ENCODE measurements at regions not wholly inside any gene's neighbourhood (a gene's known extent, or its start where the extent isn't known, plus 50 kb on each side); places are given as distances from the start of the nearest gene placed in this dataset.

DNA sequence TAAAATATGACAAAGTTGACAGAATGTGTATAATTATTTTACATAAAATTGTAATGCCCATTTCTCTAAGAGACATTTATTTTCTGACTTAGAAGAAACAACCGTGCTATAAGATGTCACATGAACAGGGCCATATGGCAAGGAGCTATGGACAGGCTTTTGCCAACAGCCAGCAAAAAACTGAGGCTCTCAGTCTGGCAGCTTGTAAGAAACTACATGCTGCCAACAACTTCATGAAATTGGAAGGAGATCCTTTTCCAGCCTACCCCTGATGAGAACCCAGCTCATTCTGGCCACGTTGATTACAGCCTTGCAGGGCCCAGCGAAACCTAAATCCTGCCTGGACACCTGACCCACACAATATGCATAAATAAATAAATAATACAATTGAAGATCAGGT is 250.3 kb upstream of the ARSJ start:
- TF ChIP-seq ASH2L (IDR thresholded peaks at IDR 0.05; ENCODE audit: low read length): no peak
- TF ChIP-seq SP2 (IDR thresholded peaks at IDR 0.05; ENCODE audit: low read length): no peak
- TF ChIP-seq CTBP2 (IDR thresholded peaks at IDR 0.05; ENCODE audit: borderline replicate concordance, insufficient read depth, insufficient read length, low read length): no peak
- Histone ChIP-seq H3K4me2 (ENCODE audit: insufficient read depth in 1 of 2, low read depth in 2 of 2, low read length in 2 of 2) (no peak overlapping the region), H3K36me3 (ENCODE audit: control insufficient read depth in 2 of 4, insufficient read depth in 4 of 4, low read length in 3 of 4) (no peaks in the 10 kb centered on the region), H3K27ac (ENCODE audit: low read depth, low read length) (no peak overlapping the region), H3K4me1 (replicated peaks in 1 of 4; ENCODE audit: control insufficient read depth in 3 of 4, insufficient read depth in 4 of 4, low read length in 3 of 4) (peaks cover 0 to 5% (median 1%) of the 10 kb centered on the region in 4 experiments; a peak in 1 of 7 replicates), H3K18ac (ENCODE audit: extremely low read depth, low read length) (no peak overlapping the region), H3K9me3 (ENCODE audit: insufficient read depth in 2 of 2, low read depth in 1 of 2, low read length in 1 of 2) (no peaks in the 10 kb centered on the region), H3K79me1 (ENCODE audit: low read depth, low read length) (no peaks in the 10 kb centered on the region), H2BK15ac (ENCODE audit: low read length) (no peak overlapping the region), H2BK5ac (ENCODE audit: low read depth, low read length) (no peak overlapping the region), H3K14ac (ENCODE audit: insufficient read length) (no peak overlapping the region), H3K23ac (ENCODE audit: insufficient read length) (no peak overlapping the region), H3K79me2 (ENCODE audit: control insufficient read depth in 1 of 2, insufficient read depth in 2 of 2, low read length in 2 of 2) (no peaks in the 10 kb centered on the region), H2AFZ (ENCODE audit: low read length) (no peak overlapping the region), H3K4me3 (ENCODE audit: extremely low read depth in 1 of 4, insufficient read depth in 2 of 4, low read depth in 3 of 4, low read length in 4 of 4) (no peak overlapping the region), H3K56ac (replicated peaks; ENCODE audit: insufficient read length, low read depth, low read length) (no peak overlapping the region), H4K20me1 (replicated peaks in 1 of 2; ENCODE audit: control insufficient read depth in 1 of 2, insufficient read depth in 2 of 2, low read length in 2 of 2) (no peaks in the 10 kb centered on the region), H2BK20ac (ENCODE audit: low read length) (no peak overlapping the region), H4K8ac (ENCODE audit: extremely low read depth, insufficient read depth, low read length) (no peak overlapping the region), H2BK120ac (replicated peaks; ENCODE audit: low read depth, low read length) (no peak overlapping the region), H2AK5ac (ENCODE audit: low read depth, low read length) (no peak overlapping the region), H4K5ac (ENCODE audit: insufficient read length, low read depth, low read length) (no peak overlapping the region), H2BK12ac (ENCODE audit: low read depth, low read length) (no peak overlapping the region), H3K23me2 (ENCODE audit: low read depth, low read length) (no peaks in the 10 kb centered on the region; the same call in 1 of the 2 replicates), H3K27me3 (replicated peaks in 1 of 4; ENCODE audit: control insufficient read depth in 3 of 4, extremely low read depth in 1 of 4, insufficient read depth in 3 of 4, low read length in 3 of 4) (no peaks in the 10 kb centered on the region), H3K9ac (replicated peaks in 1 of 4; ENCODE audit: extremely low read depth in 1 of 4, low read depth in 3 of 4, low read length in 3 of 4) (no peak overlapping the region), H4K91ac (replicated peaks; ENCODE audit: insufficient read length, low read length) (no peak overlapping the region), H3K4ac (replicated peaks; ENCODE audit: insufficient read length, low read depth, low read length) (no peak overlapping the region)
- POLR2A ChIA-PET (ENCODE audit: partially characterized antibody): no interaction called here
- no peak for FAIRE-seq
- WGBS, 2 experiments (ENCODE audit: extremely low coverage in 1 of 2, insufficient coverage in 1 of 2, insufficient read length in 1 of 2, insufficient replicate concordance in 2 of 2, low coverage in 1 of 2, low lambda C conversion rate in 2 of 2, missing lambda C conversion rate in 1 of 2): 84% methylated on average over 3 of the region's 3 CpGs; no CpG with 5 or more reads in 1 of the 2 experiments
- DNase-seq (ENCODE audit: low read depth in 1 of 2, low spot score in 2 of 2): no peak
- CTCF ChIA-PET (ENCODE audit: partially characterized antibody): interaction anchor here (1.3 to 1.7 kb wide), 2 partner anchors 10 to 12 kb away, joined by 3 to 4 read pairs; no protein-coding TSS in a partner anchor

Data from H1 (cell line).